Neuronal stem cell (in vitro differentiated cells): ENCODE measurements at regions not wholly inside any gene's neighbourhood (a gene's known extent, or its start where the extent isn't known, plus 50 kb on each side); places are given as distances from the start of the nearest gene placed in this dataset.

ENCODE experiments used
- DNase-seq: peaks from one replicate; pipeline ENCODE4 v3.0.0-alpha.2; 2013; ENCODE audit warnings: low spot score
- H2AFZ ChIP-seq: one replicate; pipeline ENCODE4 v1.6.1; 2013; ENCODE audit warnings: mild to moderate bottlenecking, low read length, inconsistent platforms
- H2AK5ac ChIP-seq: 2 replicates; pipeline ENCODE4 v1.6.1; 2013; ENCODE audit warnings: low read depth, mild to moderate bottlenecking, inconsistent platforms, low read length, moderate library complexity, mixed read lengths
- H2BK120ac ChIP-seq: 2 replicates; pipeline ENCODE4 v1.6.1; 2013; ENCODE audit warnings: low read depth, mild to moderate bottlenecking, inconsistent platforms, low read length, moderate library complexity, mixed read lengths
- H2BK12ac ChIP-seq: one replicate; pipeline ENCODE4 v1.6.1; 2013; ENCODE audit warnings: low read length, inconsistent platforms
- H2BK15ac ChIP-seq: 2 replicates; pipeline ENCODE4 v1.6.1; 2013; ENCODE audit warnings: mild to moderate bottlenecking, low read length, inconsistent platforms, mixed read lengths
- H2BK5ac ChIP-seq: one replicate; pipeline ENCODE4 v1.6.1; 2013; ENCODE audit warnings: inconsistent platforms, mild to moderate bottlenecking, low read length, moderate library complexity
- H3K14ac ChIP-seq: one replicate; pipeline ENCODE4 v1.6.1; 2013; ENCODE audit warnings: low read length, inconsistent platforms
- H3K18ac ChIP-seq: 2 replicates; pipeline ENCODE4 v1.6.1; 2013; ENCODE audit warnings: low read length, inconsistent platforms
- H3K23ac ChIP-seq: 2 replicates; pipeline ENCODE4 v1.6.1; 2013; ENCODE audit warnings: low read depth, mild to moderate bottlenecking, mixed read lengths, low read length, inconsistent platforms; ENCODE audit not compliant: poor library complexity
- H3K27ac ChIP-seq: replicated peaks from 3 replicates; pipeline ENCODE4 v1.5.1; 2013; ENCODE audit warnings: low read length, inconsistent platforms
- H3K27me3 ChIP-seq, 3 experiments: 2 replicates each; pipeline ENCODE4 v1.6.1; 2013; ENCODE audit warnings: low read length in 3 of 3, mild to moderate bottlenecking in 2 of 3, inconsistent platforms in 1 of 3, low read depth in 1 of 3, mixed read lengths in 1 of 3, moderate library complexity in 1 of 3; ENCODE audit not compliant: control insufficient read depth in 3 of 3, insufficient read depth in 3 of 3
- H3K36me3 ChIP-seq, 2 donors: replicated peaks in 1 of 2; 2 replicates each; pipeline ENCODE4 v1.6.1; 2013; ENCODE audit warnings: low read length in 2 of 2; ENCODE audit not compliant: control insufficient read depth in 2 of 2, insufficient read depth in 2 of 2
- H3K4ac ChIP-seq: 2 replicates; pipeline ENCODE4 v1.6.1; 2013; ENCODE audit warnings: inconsistent platforms, mild to moderate bottlenecking, low read length, moderate library complexity
- H3K4me1 ChIP-seq, 2 donors: 1 replicate in 1 of 2; 2 replicates in 1 of 2; pipeline ENCODE4 v1.6.1; 2013; ENCODE audit warnings: low read length in 2 of 2, low read depth in 1 of 2; ENCODE audit not compliant: control insufficient read depth in 2 of 2, insufficient read depth in 1 of 2
- H3K4me2 ChIP-seq: one replicate; pipeline ENCODE4 v1.6.1; 2013; ENCODE audit warnings: mild to moderate bottlenecking, low read length, inconsistent platforms; ENCODE audit not compliant: insufficient read depth, poor library complexity, severe bottlenecking
- H3K4me3 ChIP-seq, 2 donors: 2 replicates each; pipeline ENCODE4 v1.5.1; 2013; ENCODE audit warnings: low read length in 2 of 2, mild to moderate bottlenecking in 2 of 2, inconsistent platforms in 1 of 2, moderate library complexity in 1 of 2
- H3K79me1 ChIP-seq: one replicate; pipeline ENCODE4 v1.6.1; 2013; ENCODE audit warnings: low read depth, mild to moderate bottlenecking, inconsistent platforms, low read length, moderate library complexity
- H3K9ac ChIP-seq: one replicate; pipeline ENCODE4 v1.6.1; 2013; ENCODE audit warnings: mild to moderate bottlenecking, low read depth, low read length, inconsistent platforms; ENCODE audit not compliant: poor library complexity
- H3K9me3 ChIP-seq, 2 donors: replicated peaks in 1 of 2; 2 replicates each; pipeline versions ENCODE3 to v1.6.1; 2013; ENCODE audit warnings: low read length in 2 of 2, mild to moderate bottlenecking in 2 of 2, inconsistent platforms in 1 of 2, low read depth in 1 of 2, mixed read lengths in 1 of 2, moderate library complexity in 1 of 2; ENCODE audit not compliant: control insufficient read depth in 2 of 2, insufficient read depth in 1 of 2
- H4K8ac ChIP-seq: one replicate; pipeline ENCODE4 v1.6.1; 2013; ENCODE audit warnings: low read depth, mild to moderate bottlenecking, inconsistent platforms, low read length, moderate library complexity
- H4K91ac ChIP-seq: one replicate; pipeline ENCODE4 v1.6.1; 2013; ENCODE audit warnings: low read length, low read depth, mild to moderate bottlenecking, inconsistent platforms; ENCODE audit not compliant: poor library complexity
- WGBS, 2 donors: extraction: QIAGEN DNeasy Blood & Tissue Kit; methylation state at CpG; one replicate each; pipeline ENCODE4 v1.1.7; 2013; ENCODE audit warnings: missing lambda C conversion rate in 2 of 2, mixed read lengths in 1 of 2; ENCODE audit not compliant: insufficient read length in 2 of 2, insufficient replicate concordance in 1 of 2; ENCODE audit errors: extremely low coverage in 2 of 2; 5-methylcytosine and 5-hydroxymethylcytosine counted together

DNA sequence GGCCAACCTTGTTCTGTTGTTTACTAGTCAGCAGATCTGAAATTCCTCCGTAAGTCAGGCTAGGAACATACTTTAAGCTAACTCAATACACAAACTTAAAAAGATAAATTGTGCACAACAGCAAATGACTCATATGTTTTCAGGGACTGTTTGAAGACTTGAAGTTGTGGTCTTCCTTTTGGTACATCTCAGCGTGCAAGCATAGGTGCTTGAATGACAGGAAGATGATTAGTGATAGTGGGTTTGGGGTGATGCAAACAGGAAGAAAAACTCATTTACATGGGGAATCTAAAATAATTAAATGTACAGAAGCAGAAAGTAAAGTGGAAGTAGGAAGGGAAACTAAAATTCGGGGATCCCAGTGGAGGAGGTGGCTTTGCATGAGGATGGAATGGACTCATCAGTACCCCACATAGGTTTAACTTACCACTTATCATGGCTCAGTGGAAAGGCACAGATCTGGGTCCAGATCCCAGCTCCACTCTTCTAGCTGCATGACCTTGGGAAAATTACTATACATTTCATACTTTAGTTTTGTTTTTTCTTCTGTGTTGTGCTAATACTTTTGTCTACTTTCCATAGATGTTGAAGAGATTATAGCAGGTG is 122.3 kb downstream of the XCL2 start:
- no peak overlapping the region for H3K18ac ChIP-seq
- H2AFZ ChIP-seq: no peak overlapping the region
- no peak overlapping the region for H4K91ac ChIP-seq
- DNase-seq: no peak
- no peak overlapping the region for H2BK120ac ChIP-seq
- no peak overlapping the region for H2BK12ac ChIP-seq
- no peaks in the 10 kb centered on the region for H3K9me3 ChIP-seq
- no CpG with 5 or more reads among the region's 3 CpGs for WGBS, 2 donors
- no peak overlapping the region for H3K14ac ChIP-seq
- no peak overlapping the region for H3K27ac ChIP-seq
- no peak overlapping the region for H2BK5ac ChIP-seq
- no peaks in the 10 kb centered on the region for H3K4me1 ChIP-seq
- H3K9ac ChIP-seq: no peak overlapping the region
- no peak overlapping the region for H3K4ac ChIP-seq
- no peak overlapping the region for H2BK15ac ChIP-seq
- no peak overlapping the region for H2AK5ac ChIP-seq
- no peaks in the 10 kb centered on the region for H3K27me3 ChIP-seq
- H3K23ac ChIP-seq: no peak overlapping the region
- H4K8ac ChIP-seq: no peak overlapping the region
- H3K79me1 ChIP-seq: no peaks in the 10 kb centered on the region
- H3K4me3 ChIP-seq: no peak overlapping the region
- H3K36me3 ChIP-seq: no peaks in the 10 kb centered on the region
- H3K4me2 ChIP-seq: no peak overlapping the region

- H3K9ac ChIP-seq: no peak overlapping the region
- no peak overlapping the region for H2AK5ac ChIP-seq
- H3K9me3 ChIP-seq: no peaks in the 10 kb centered on the region
- H3K4me1 ChIP-seq: no peaks in the 10 kb centered on the region
- H3K14ac ChIP-seq: no peak overlapping the region
- H3K4ac ChIP-seq: no peak overlapping the region
- no peak overlapping the region for H3K23ac ChIP-seq
- no peak for DNase-seq
- H3K4me2 ChIP-seq: no peak overlapping the region
- H3K27me3 ChIP-seq: no peaks in the 10 kb centered on the region
- no peak overlapping the region for H2BK120ac ChIP-seq
- no peak overlapping the region for H2BK12ac ChIP-seq
- H3K36me3 ChIP-seq: no peaks in the 10 kb centered on the region
- no peak overlapping the region for H2BK15ac ChIP-seq
- no peak overlapping the region for H2BK5ac ChIP-seq
- H3K18ac ChIP-seq: no peak overlapping the region
- WGBS, 2 donors: no CpG with 5 or more reads among the region's 2 CpGs
- no peak overlapping the region for H4K8ac ChIP-seq
- H3K4me3 ChIP-seq: no peak overlapping the region
- no peaks in the 10 kb centered on the region for H3K79me1 ChIP-seq
- no peak overlapping the region for H2AFZ ChIP-seq
- no peak overlapping the region for H3K27ac ChIP-seq
- no peak overlapping the region for H4K91ac ChIP-seq
These were observed 123.6 kb downstream of the XCL2 start for GRCh38 chr1:168420177-168420576.

DNA sequence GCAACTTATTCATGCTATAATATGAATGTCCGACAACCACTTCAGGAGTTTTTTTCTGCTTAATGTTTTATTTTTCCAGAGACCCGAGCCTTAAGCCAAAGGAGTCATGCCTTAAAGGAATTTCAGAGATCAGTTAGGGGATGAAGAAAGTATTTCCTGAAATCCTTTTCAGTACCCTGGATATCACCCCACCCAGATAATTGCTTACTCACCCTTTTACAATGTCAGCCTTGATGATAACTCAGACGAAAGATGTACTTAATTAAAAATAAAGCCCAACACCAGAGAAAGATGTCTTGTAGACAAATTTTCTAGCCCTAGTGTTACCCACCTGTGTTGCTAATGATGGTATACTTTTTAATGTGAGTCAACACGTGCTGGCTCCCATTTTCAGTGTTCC is 124.1 kb downstream of the XCL2 start:
- Histone ChIP-seq H3K4ac (no peak overlapping the region), H2BK12ac (no peak overlapping the region), H3K27ac (no peak overlapping the region), H3K23ac (no peak overlapping the region), H2BK15ac (no peak overlapping the region), H2BK120ac (no peak overlapping the region), H4K8ac (no peak overlapping the region), H4K91ac (no peak overlapping the region), H3K4me2 (no peak overlapping the region), H3K36me3 (no peaks in the 10 kb centered on the region), H3K27me3 (no peaks in the 10 kb centered on the region), H3K4me1 (no peaks in the 10 kb centered on the region), H2AK5ac (no peak overlapping the region), H3K9ac (no peak overlapping the region), H2AFZ (no peak overlapping the region), H3K9me3 (no peaks in the 10 kb centered on the region), H3K79me1 (no peaks in the 10 kb centered on the region), H3K4me3 (no peak overlapping the region), H2BK5ac (no peak overlapping the region), H3K14ac (no peak overlapping the region), H3K18ac (no peak overlapping the region)
- no peak for DNase-seq
- no CpG with 5 or more reads among the region's 4 CpGs for WGBS, 2 donors

GRCh38 chr1:168416220-168416619 is 127.6 kb downstream of the XCL2 start:
- DNase-seq: no peak

More at GRCh38 chr1:168416220-168416619, 127.6 kb downstream of the XCL2 start:
- Histone ChIP-seq H3K4ac (no peak overlapping the region), H3K79me1 (no peaks in the 10 kb centered on the region), H2AFZ (no peak overlapping the region), H4K8ac (no peak overlapping the region), H3K23ac (no peak overlapping the region), H2BK12ac (no peak overlapping the region), H3K4me3 (no peak overlapping the region), H3K27ac (no peak overlapping the region), H2BK120ac (no peak overlapping the region), H4K91ac (no peak overlapping the region), H3K9ac (no peak overlapping the region), H3K9me3 (no peaks in the 10 kb centered on the region), H2AK5ac (no peak overlapping the region), H3K4me2 (no peak overlapping the region), H3K18ac (no peak overlapping the region), H2BK15ac (no peak overlapping the region), H2BK5ac (no peak overlapping the region), H3K36me3 (no peaks in the 10 kb centered on the region), H3K14ac (no peak overlapping the region), H3K27me3 (no peaks in the 10 kb centered on the region), H3K4me1 (no peaks in the 10 kb centered on the region)
- WGBS, 2 donors: no CpG with 5 or more reads among the region's 4 CpGs
